ENCODE measurements at regions not wholly inside any gene's neighbourhood (a gene's known extent, or its start where the extent isn't known, plus 50 kb on each side); places are given as distances from the start of the nearest gene placed in this dataset.

- Histone ChIP-seq H3K23me2 (ENCODE audit: low read depth, low read length) (no peaks in the 10 kb centered on the region), H2BK5ac (ENCODE audit: low read depth, low read length) (no peak overlapping the region), H3K9ac (replicated peaks in 1 of 4; ENCODE audit: extremely low read depth in 1 of 4, low read depth in 3 of 4, low read length in 3 of 4) (no peak overlapping the region), H3K4ac (replicated peaks; ENCODE audit: insufficient read length, low read depth, low read length) (no peak overlapping the region), H3K79me2 (ENCODE audit: control insufficient read depth in 1 of 2, insufficient read depth in 2 of 2, low read length in 2 of 2) (no peaks in the 10 kb centered on the region), H3K4me2 (ENCODE audit: insufficient read depth in 1 of 2, low read depth in 2 of 2, low read length in 2 of 2) (no peak overlapping the region), H3K56ac (replicated peaks; ENCODE audit: insufficient read length, low read depth, low read length) (no peak overlapping the region), H2AK5ac (ENCODE audit: low read depth, low read length) (no peak overlapping the region), H3K14ac (ENCODE audit: insufficient read length) (no peak overlapping the region), H3K27ac (ENCODE audit: low read depth, low read length) (no peak overlapping the region), H4K91ac (replicated peaks; ENCODE audit: insufficient read length, low read length) (no peak overlapping the region), H2BK20ac (ENCODE audit: low read length) (no peak overlapping the region), H3K18ac (ENCODE audit: extremely low read depth, low read length) (no peak overlapping the region), H4K20me1 (replicated peaks in 1 of 2; ENCODE audit: control insufficient read depth in 1 of 2, insufficient read depth in 2 of 2, low read length in 2 of 2) (no peaks in the 10 kb centered on the region), H3K4me1 (replicated peaks in 1 of 4; ENCODE audit: control insufficient read depth in 3 of 4, insufficient read depth in 4 of 4, low read length in 3 of 4) (no peaks in the 10 kb centered on the region; a peak in 1 of 7 replicates), H4K5ac (ENCODE audit: insufficient read length, low read depth, low read length) (no peak overlapping the region), H2AFZ (ENCODE audit: low read length) (no peak overlapping the region), H4K8ac (ENCODE audit: extremely low read depth, insufficient read depth, low read length) (no peak overlapping the region), H2BK120ac (replicated peaks; ENCODE audit: low read depth, low read length) (no peak overlapping the region), H2BK15ac (ENCODE audit: low read length) (no peak overlapping the region), H3K79me1 (ENCODE audit: low read depth, low read length) (no peaks in the 10 kb centered on the region), H3K4me3 (ENCODE audit: extremely low read depth in 1 of 4, insufficient read depth in 2 of 4, low read depth in 3 of 4, low read length in 4 of 4) (no peak overlapping the region), H3K27me3 (replicated peaks in 1 of 4; ENCODE audit: control insufficient read depth in 3 of 4, extremely low read depth in 1 of 4, insufficient read depth in 3 of 4, low read length in 3 of 4) (no peaks in the 10 kb centered on the region), H2BK12ac (ENCODE audit: low read depth, low read length) (no peak overlapping the region), H3K36me3 (ENCODE audit: control insufficient read depth in 2 of 4, insufficient read depth in 4 of 4, low read length in 3 of 4) (no peaks in the 10 kb centered on the region), H3K9me3 (ENCODE audit: insufficient read depth in 2 of 2, low read depth in 1 of 2, low read length in 1 of 2) (no peaks in the 10 kb centered on the region), H3K23ac (ENCODE audit: insufficient read length) (no peak overlapping the region)
- 84% methylated on average over 6 of the region's 6 CpGs; no CpG with 5 or more reads in 1 of the 2 experiments for WGBS, 2 experiments (ENCODE audit: extremely low coverage in 1 of 2, insufficient coverage in 1 of 2, insufficient read length in 1 of 2, insufficient replicate concordance in 2 of 2, low coverage in 1 of 2, low lambda C conversion rate in 2 of 2, missing lambda C conversion rate in 1 of 2)
- ChIA-PET POLR2A (ENCODE audit: partially characterized antibody) (no interaction called here), CTCF (ENCODE audit: partially characterized antibody) (no interaction called here)
- DNase-seq (ENCODE audit: low read depth in 1 of 2, low spot score in 2 of 2) = no peak
- no peak for FAIRE-seq
- TF ChIP-seq POLR2AphosphoS5 (IDR thresholded peaks at IDR 0.05; ENCODE audit: low read depth, low read length) (no peak), RNF2 (IDR thresholded peaks at IDR 0.05; ENCODE audit: borderline replicate concordance, low read depth, low read length, missing control alignments, poor library complexity, severe bottlenecking) (no peak), TAF1 (IDR thresholded peaks at IDR 0.05; ENCODE audit: low read depth, low read length) (no peak), PHF8 (conservative IDR thresholded peaks at IDR 0.05; ENCODE audit: low read depth, low read length) (no peak), ZNF274 (IDR thresholded peaks at IDR 0.05; ENCODE audit: borderline replicate concordance, extremely low read depth, low read length) (no peak), USF2 (IDR thresholded peaks at IDR 0.05; ENCODE audit: low read length) (no peak), GABPA (IDR thresholded peaks at IDR 0.05; ENCODE audit: borderline replicate concordance, insufficient read depth, low read length) (no peak), CREB1 (IDR thresholded peaks at IDR 0.05) (no peak), KDM5A (IDR thresholded peaks at IDR 0.05; ENCODE audit: low read length) (no peak), POLR2A (IDR thresholded peaks at IDR 0.05; ENCODE audit: control extremely low read depth in 1 of 2, low read depth in 2 of 2, low read length in 2 of 2) (no peak), KDM4A (IDR thresholded peaks at IDR 0.05; ENCODE audit: low read depth, low read length, severe bottlenecking) (no peak), SP4 (IDR thresholded peaks at IDR 0.05; ENCODE audit: low read length) (no peak), SAP30 (IDR thresholded peaks at IDR 0.05; ENCODE audit: insufficient read depth, insufficient replicate concordance, low read length) (no peak), TAF7 (optimal IDR thresholded peaks at IDR 0.05; ENCODE audit: borderline replicate concordance, low read depth, low read length) (no peak)
Observed at GRCh38 chr5:15387931-15388524, 112.0 kb upstream of the FBXL7 start.

All from H1 (cell line).